ENCODE measurements at regions not wholly inside any gene's neighbourhood (a gene's known extent, or its start where the extent isn't known, plus 50 kb on each side); places are given as distances from the start of the nearest gene placed in this dataset.

GRCh38 chr1:209335178-209335577 lies 248.3 kb upstream of the CAMK1G start:
- Histone ChIP-seq H3K36me3 (ENCODE audit: control insufficient read depth, insufficient read depth, low read length) (no peaks in the 10 kb centered on the region), H3K4me3 (ENCODE audit: low read depth, low read length) (no peak overlapping the region), H3K27me3 (ENCODE audit: control insufficient read depth, insufficient read depth, low read length) (no peaks in the 10 kb centered on the region)
- peak; percentile 84 for TF ChIP-seq CTCF (IDR thresholded peaks at IDR 0.05; ENCODE audit: insufficient read depth, low read length, poor library complexity, severe bottlenecking)
- DNase-seq (ENCODE audit: low read depth), result no peak

- no peak for DNase-seq (ENCODE audit: low read depth)
- TF ChIP-seq CTCF (IDR thresholded peaks at IDR 0.05; ENCODE audit: insufficient read depth, low read length, poor library complexity, severe bottlenecking), result no peak
- no peaks in the 10 kb centered on the region for H3K27me3 ChIP-seq (ENCODE audit: control insufficient read depth, insufficient read depth, low read length)
These were observed 242.4 kb upstream of the CAMK1G start for GRCh38 chr1:209341146-209341545.

GRCh38 chr1:209341673-209342420 lies 241.7 kb upstream of the CAMK1G start:
- no peaks in the 10 kb centered on the region for H3K27me3 ChIP-seq (ENCODE audit: control insufficient read depth, insufficient read depth, low read length)
- no peak for DNase-seq (ENCODE audit: low read depth)
- no peak for TF ChIP-seq CTCF (IDR thresholded peaks at IDR 0.05; ENCODE audit: insufficient read depth, low read length, poor library complexity, severe bottlenecking)
- H3K4me3 ChIP-seq (ENCODE audit: low read depth, low read length), result no peak overlapping the region
- H3K36me3 ChIP-seq (ENCODE audit: control insufficient read depth, insufficient read depth, low read length), result no peaks in the 10 kb centered on the region

More at GRCh38 chr1:209341146-209341545, 242.4 kb upstream of the CAMK1G start:
- Histone ChIP-seq H3K4me3 (ENCODE audit: low read depth, low read length) (no peak overlapping the region), H3K36me3 (ENCODE audit: control insufficient read depth, insufficient read depth, low read length) (no peaks in the 10 kb centered on the region)

- no peaks in the 10 kb centered on the region for H3K36me3 ChIP-seq (ENCODE audit: control insufficient read depth, insufficient read depth, low read length)
- no peak overlapping the region for H3K4me3 ChIP-seq (ENCODE audit: low read depth, low read length)
- DNase-seq (ENCODE audit: low read depth), result no peak
- H3K27me3 ChIP-seq (ENCODE audit: control insufficient read depth, insufficient read depth, low read length), result no peaks in the 10 kb centered on the region
- TF ChIP-seq CTCF (IDR thresholded peaks at IDR 0.05; ENCODE audit: insufficient read depth, low read length, poor library complexity, severe bottlenecking), result no peak
These were observed 240.9 kb upstream of the CAMK1G start for GRCh38 chr1:209342441-209343175.

GRCh38 chr1:209343511-209343910 lies 240.0 kb upstream of the CAMK1G start:
- no peak for TF ChIP-seq CTCF (IDR thresholded peaks at IDR 0.05; ENCODE audit: insufficient read depth, low read length, poor library complexity, severe bottlenecking)
- Histone ChIP-seq H3K36me3 (ENCODE audit: control insufficient read depth, insufficient read depth, low read length) (no peaks in the 10 kb centered on the region), H3K27me3 (ENCODE audit: control insufficient read depth, insufficient read depth, low read length) (no peaks in the 10 kb centered on the region), H3K4me3 (ENCODE audit: low read depth, low read length) (no peak overlapping the region)
- DNase-seq (ENCODE audit: low read depth), result no peak
